HG03558 (cell line): ENCODE measurements at regions not wholly inside any gene's neighbourhood (a gene's known extent, or its start where the extent isn't known, plus 50 kb on each side); places are given as distances from the start of the nearest gene placed in this dataset.

Experiments
- ATAC-seq: cut with Tn5 transposase; IDR thresholded peaks from one replicate; pipeline ENCODE4 v1.9.1; 2021; ENCODE audit warnings: moderate number of reproducible peaks; ENCODE audit not compliant: unreplicated experiment; ENCODE audit errors: extremely low read depth

DNA sequence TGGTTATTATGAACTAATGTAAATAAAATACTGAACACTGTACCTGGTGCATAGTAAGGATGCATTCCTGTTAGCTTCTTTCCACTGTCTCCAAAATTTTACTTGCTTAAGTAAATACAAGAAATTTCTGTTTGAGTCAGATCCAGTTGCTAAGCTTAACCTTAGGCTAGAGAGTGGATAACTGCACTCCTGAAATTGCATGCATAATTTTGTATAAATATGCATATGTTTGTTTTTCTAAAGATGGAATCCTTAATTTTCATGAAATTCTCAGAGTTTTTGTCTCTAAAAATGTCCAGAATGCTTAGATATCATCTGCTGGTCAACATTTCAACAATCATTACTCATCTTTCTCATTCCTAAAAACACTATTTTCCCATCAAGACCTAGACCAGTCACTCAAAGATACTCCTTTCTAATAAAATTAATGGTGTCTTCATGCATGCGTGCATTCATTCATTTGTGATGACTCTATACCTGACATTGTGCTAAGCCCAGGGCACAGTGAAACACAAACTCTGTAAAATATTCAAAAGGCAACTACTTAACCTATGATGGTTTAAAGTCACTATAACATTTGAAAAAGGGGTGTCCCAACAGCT is 284.8 kb downstream of the SEC61B start:
- no peak for ATAC-seq

GRCh38 chr9:99509065-99509745 is 287.1 kb downstream of the SEC61B start:
- ATAC-seq = no peak

DNA sequence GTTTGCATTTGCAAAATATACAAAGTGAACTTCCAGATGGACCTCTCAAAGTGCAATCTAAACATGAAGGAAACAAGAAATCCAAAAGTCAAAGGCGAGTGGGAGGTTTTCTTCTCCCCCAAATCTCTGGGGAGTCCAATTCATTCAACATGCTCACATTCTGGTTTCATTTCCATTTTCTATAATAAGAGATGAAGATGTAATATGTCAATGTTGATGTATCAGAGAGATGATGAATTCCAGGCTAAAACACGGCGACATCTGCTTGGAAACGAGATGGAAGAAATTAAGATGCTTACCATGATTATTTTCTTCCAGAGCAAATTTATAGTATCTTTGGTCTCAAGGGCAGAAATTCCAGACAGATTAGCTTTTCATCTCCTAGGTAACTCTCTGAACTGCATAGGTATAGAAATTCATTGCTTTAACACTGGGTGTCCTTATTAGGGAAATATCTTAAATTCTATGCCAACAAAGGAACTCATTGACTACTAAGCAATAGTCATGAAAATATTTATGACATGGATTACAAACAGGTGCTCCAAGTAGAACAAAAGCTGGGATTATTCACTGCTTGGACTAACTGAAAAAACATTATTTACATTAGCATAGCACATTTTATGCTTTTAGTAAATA is 287.9 kb downstream of the SEC61B start:
- no peak for ATAC-seq

- ATAC-seq = no peak
Observed at GRCh38 chr9:99511723-99512122, 289.6 kb downstream of the SEC61B start.

- no peak for ATAC-seq
Observed at GRCh38 chr9:99513441-99514112, 291.5 kb downstream of the SEC61B start.

DNA sequence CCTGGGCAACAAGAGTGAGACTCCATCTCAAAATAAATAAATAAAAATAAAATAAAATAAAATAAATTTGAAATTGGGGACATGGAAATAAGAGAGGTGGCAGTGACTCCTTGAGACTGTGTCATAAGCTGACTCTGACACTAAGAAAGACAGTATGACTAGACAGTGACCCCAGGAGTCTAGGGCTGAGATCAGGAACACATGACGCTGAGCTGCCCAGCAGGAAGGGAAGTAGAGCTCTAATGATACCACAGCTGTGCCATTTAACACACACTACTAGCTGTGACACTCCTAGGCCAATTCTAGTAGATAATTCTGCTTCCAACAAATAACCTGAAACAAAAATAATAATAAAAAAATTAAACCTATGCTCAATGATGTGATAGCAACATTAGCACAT is 293.0 kb downstream of the SEC61B start:
- no peak for ATAC-seq

- no peak for ATAC-seq
Observed at GRCh38 chr9:99515895-99516656, 294.0 kb downstream of the SEC61B start.

DNA sequence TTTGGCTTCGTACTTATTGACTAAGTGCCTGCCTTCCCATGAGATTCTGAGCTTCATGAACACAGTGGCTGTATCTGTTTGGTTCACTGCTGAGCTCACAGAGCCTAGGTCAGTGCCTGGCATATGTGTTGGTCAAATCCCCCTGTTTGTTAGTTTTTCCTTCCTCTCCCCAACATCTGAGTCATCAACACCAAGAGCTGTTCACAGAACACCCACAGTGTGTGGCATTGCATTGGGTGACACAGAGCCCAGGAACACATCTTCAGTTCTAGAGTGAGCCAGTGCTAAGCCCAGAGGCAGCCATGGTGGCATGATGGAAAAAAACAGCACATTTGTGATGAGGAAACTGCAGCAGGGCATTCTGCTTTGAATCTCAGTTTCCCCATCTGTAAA is 294.6 kb downstream of the SEC61B start:
- no peak for ATAC-seq

GRCh38 chr9:99523838-99524237 is 297.8 kb upstream of the NR4A3 start:
- ATAC-seq = no peak

DNA sequence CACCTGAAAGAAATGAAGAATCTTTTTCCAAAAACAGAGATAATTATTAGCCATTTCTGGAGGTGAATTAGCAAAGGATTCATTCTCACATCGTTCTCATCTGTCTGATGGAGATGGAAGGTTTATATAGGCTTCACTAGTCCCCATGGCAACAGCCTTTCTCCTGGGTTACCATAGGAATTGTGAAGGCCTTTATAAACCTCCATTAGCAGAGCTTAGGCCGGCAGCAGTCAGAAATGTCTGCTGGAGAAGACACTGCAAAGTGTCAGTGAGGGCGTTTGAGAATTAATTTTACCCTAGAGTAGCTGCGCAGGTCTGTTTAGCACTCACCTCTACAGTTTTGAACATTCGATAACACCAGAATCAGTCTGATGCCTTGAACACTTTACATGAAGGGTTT is 290.4 kb upstream of the NR4A3 start:
- ATAC-seq = no peak

DNA sequence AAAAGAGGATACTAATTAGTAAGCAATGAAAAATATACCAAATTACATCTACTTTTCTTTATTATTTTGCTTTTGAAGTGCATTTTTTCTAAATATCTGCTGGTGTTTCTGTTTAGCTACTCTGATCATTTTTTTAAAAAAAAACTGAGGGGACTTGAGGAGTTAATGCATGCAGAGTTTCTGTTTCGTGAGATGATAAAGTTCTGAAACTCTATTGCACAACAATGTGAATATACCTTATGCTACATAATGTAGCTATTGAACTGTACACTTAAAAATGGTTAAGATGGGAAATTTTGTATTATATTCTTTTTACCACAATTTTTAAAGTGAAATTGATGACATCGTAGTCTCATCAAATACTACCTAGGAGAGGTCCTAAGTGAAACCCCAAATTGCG is 288.3 kb upstream of the NR4A3 start:
- ATAC-seq = no peak

- ATAC-seq = no peak
Observed at GRCh38 chr9:99537996-99538395, 283.7 kb upstream of the NR4A3 start.

DNA sequence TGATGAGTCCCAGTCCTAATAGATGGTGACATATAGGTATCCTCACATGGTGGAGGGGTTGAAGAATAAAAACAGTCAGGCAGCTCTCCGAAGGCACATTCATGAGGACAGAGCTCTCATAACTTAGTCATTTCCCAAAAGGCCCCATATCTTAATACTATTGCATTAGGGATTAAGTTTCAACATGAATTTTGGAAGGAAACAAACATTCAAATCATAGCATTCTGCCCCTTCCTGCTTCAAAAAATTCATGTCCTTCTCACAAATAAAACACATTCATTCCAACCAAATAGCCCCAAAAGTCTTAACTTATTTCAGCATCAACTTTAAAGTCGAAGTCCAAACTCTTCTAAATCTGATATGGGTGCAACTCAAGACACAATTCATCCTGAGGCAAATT is 277.2 kb upstream of the NR4A3 start:
- no peak for ATAC-seq

- no peak for ATAC-seq
Observed at GRCh38 chr9:99549441-99549840, 272.2 kb upstream of the NR4A3 start.

GRCh38 chr9:99555792-99556191 is 265.9 kb upstream of the NR4A3 start:
- ATAC-seq = no peak

- no peak for ATAC-seq
Observed at GRCh38 chr9:99556998-99557397, 264.7 kb upstream of the NR4A3 start.

- no peak for ATAC-seq
Observed at GRCh38 chr9:99557816-99558215, 263.9 kb upstream of the NR4A3 start.

DNA sequence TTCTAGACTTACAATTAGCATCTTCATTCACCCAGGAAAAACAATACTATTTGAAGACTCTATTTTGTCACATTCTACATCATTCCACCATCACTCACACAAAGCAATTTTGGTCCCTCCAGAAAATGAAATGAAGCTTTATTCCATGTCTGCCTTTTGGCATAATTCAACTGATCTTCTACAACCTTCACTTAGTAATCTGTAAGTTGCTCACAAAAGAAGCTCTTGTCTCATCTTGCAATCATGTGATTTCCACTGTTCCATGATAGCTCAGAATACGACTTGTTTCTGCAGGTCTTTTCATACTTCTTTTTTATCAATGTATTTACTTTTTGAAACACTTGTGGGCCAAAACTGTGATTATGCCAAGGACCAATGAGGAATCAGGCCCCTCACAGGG is 261.9 kb upstream of the NR4A3 start:
- ATAC-seq = no peak

GRCh38 chr9:99560561-99560960 is 261.1 kb upstream of the NR4A3 start:
- no peak for ATAC-seq

DNA sequence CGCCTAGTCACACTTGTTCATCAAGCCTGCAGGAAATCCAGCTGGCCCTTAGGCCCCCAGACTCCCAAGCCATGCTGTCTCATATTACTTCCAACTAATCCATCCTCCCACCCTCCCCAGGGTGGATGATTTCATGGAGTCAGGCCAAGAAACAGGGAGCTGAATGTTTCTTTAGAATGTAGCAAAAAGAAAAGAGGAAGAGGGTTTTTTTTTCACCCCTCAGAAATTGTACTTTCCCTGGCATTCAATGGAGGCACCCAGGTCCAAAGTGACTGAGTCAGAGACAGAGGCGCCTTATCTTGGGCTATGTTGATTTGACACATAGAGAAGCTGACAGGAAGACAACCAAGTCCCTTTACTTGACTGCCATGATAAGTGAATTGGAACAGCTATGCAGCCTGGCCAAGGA is 260.2 kb upstream of the NR4A3 start:
- ATAC-seq = no peak
